GM21390 (cell line): ENCODE measurements at regions not wholly inside any gene's neighbourhood (a gene's known extent, or its start where the extent isn't known, plus 50 kb on each side); places are given as distances from the start of the nearest gene placed in this dataset.

Experiments used
- ATAC-seq: cut with Tn5 transposase; IDR thresholded peaks from one replicate; pipeline ENCODE4 v1.9.1; 2021; ENCODE audit not compliant: unreplicated experiment

DNA sequence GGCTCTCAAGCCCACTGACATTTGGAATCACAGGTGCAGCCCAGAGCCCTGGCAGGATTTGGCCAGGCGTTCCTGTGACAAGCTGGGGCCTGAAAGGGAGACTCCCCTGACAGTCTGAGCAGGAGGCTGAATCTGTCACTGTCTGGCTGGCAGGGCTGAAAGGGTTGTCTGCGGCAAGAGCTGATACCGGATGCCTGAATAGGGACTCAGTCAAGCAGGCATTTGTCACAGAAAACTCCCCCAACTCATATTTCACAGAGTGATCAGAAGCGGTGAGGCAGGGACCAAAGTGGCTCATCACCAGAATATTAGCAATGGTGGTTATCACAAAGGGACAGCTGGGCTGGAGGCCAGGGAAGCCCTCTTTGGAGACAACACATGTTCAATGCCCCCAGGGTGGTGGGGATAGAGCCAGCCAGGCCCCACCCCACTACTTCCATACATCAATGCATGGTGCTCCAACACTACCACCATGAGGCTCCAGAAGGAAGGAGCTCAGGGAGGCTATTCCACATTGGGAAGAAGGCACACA lies 295.5 kb downstream of the DTWD2 start:
- ATAC-seq, result no peak

DNA sequence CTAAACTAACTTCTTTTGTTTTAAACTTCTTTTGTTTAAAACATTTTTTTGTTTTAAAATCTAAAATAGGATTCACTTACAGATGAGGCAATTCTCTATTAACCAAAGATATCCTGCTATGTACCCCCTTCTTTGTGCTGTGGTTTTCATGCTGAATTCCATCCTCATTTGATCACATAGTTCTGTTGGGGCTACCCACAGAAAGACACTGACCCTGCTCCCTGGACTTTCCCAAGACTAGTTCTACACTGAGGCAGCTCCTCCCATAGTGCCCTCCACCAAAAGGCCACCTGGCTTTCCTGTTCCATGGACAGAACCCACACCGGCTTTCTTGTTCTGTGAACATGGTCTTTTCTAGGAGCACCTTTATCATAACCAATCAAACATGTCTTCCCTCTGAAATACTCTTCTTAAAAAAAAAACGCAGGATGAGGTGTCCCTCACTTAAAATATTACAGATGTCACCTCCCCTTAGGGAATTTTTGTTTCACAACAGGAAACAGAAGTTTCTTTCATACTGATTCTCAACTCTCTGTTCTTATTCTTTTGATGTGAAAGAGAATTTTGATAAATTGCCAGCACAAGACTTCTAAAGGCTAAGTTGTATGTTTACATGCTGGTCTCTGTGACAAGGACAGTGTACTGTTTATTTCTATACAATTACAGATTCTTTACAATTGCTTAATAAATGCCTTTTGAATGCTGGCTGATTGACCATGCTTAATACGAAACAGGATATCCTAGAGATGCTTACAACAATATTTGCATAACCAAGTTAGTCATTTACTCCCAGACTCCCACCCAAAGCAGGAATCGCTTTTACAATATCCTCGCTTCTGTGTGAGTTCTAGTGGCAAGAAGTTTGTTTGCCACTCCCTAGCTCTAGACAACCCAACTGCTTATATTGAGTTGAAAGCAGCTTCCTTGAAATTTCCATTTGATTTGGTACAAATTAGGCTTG lies 300.4 kb downstream of the DTWD2 start:
- no peak for ATAC-seq

DNA sequence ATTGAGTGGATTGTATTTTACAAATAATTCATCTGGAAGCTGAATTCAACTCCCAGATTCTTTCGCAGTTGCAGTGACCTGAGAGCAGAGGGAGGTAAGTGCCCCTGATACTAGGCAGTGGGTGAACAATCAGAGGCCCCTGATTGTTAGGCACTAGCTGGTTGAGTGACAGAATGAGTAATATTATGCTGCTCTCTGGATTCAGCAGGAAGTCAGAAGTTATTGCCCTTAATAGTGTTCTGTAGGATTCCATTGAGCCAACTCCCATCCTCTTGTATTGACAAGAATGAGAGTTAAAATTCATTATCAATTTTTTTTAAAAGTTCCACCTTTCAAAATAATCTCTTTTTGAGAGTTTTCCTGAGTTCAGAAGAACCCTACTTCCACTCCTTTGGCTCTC lies 301.2 kb downstream of the DTWD2 start:
- no peak for ATAC-seq

DNA sequence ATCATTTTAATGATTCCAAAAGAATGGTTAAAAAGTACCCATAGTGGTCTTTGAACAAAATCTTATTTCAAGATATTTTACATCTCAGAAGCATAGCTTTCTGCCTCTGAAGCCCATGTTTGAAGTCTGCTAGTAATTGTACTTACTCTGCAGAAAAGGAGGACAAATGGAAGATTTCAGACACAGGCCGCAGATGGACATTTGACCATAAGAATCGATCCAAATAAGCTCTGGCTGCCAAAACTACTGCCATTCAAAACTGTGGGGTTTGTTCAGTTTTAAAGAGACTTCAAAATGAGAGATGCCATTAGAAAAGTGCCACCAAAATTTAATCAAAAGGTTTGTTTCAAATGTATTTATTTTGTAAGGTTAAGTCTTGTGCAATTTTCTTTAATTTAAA lies 306.7 kb downstream of the DTWD2 start:
- ATAC-seq, result no peak

DNA sequence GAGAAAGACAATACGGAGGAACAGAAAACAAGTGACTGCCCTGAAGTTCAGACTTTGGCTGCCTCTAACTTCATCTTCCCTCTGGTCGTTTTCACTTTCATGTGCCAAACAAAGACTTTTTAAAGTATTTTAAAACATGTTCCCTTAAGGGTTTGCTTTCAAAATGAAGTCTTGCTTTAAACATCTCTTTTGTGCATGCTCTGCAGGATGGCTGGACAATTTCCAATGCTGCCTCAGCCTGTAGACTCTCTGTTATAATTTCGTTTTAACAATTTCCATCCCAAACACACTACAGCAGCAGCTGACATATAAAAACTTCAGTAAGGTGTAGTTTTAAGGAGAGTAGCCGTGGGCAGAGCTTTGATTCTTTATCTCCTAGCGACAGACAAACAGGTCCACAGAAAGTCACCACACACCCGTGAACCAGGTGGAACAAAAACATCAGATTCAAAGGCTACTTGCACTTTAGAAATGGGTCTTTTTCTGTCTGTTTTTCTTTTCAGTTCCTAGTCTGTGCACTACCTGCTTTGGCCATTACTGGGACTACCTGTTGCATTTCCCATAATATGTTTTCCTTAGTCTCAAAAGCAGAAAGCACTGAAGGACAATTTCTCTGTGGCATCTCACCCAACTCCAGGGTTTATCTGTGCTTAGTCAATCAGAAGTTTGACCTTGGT lies 308.9 kb downstream of the DTWD2 start:
- ATAC-seq, result no peak

GRCh38 chr5:118678746-118679145 lies 309.6 kb downstream of the DTWD2 start:
- no peak for ATAC-seq

DNA sequence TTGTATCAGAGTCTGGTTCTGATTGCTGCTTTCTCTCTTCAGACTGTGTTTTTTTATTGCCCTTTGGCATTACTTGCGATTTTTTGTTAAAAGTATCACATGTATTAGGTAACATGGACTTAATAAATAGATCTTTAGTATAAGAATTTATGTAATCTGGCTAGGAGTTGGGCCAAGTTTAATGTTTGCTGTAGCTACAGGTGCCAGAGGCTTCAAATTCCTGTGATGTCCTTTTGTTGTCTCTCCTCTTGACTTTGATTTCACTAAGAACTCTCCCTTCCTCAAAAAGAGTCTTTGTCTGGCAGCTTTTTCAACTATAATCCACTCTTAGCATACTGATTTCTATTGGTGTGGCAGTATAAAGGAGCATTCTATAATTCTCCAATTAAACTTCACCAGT lies 313.1 kb downstream of the DTWD2 start:
- no peak for ATAC-seq

DNA sequence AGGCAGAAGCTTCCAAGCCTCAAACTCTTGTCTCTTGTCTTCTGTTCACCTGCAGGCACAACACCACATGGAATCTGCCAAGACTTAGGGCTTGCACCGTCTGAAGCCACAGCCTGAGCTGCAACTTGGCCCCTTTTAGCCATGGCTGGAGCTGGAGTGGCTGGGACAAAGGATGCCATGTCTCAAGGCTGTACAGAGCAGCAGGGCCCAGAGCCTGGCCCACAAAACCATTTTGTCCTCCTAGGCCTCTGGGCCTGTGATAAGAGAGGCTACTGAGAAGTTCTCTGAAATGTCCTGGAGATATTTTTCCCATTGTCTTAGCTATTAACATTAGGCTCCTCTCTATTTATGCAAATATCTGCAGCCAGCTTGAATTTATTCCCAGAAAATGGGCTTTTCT lies 330.8 kb downstream of the DTWD2 start:
- no peak for ATAC-seq

- no peak for ATAC-seq
Observed at GRCh38 chr5:118653872-118654271, 334.5 kb downstream of the DTWD2 start.

GRCh38 chr5:118653183-118653582 lies 335.2 kb downstream of the DTWD2 start:
- no peak for ATAC-seq

- no peak for ATAC-seq
Observed at GRCh38 chr5:118651002-118651401, 337.3 kb downstream of the DTWD2 start.

DNA sequence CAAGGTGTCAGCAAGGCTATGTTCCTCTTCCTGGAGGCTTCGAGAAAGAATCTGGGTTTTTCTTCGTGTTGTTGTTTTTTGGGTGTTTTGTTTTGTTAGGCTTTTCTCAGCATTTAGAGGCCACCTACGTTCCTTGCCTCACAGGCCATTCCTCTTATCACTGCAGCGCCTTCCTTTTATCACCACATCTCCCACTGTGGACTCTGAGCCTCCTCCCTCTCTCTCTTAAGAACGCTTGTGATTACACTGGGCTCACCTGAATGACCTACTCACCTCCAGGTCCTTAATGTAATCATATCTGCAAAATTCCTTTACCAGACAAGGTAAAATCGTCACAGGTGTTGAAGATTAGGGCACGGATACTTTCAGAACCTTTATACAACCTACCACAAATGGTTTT lies 340.8 kb downstream of the DTWD2 start:
- no peak for ATAC-seq

DNA sequence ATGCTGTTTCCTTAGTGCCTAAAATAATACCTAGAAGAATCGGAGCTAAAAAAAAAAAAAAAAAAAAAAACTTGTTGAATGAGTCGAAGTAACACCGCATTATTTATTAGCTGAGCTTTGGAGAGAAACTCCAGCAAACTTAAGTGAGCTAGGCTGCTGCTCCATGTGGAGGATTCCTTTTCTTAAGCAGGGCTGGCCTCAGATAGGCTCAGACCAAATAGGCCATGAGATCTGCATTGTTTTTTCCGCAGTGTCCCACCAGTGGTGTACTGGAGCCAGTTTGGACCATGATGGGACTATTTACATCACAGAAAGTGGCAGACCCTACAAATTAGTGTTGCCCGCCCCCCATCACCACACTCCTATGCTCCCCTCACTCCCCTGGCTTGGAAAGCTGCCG lies 341.4 kb downstream of the DTWD2 start:
- no peak for ATAC-seq

- no peak for ATAC-seq
Observed at GRCh38 chr5:118637947-118638670, 350.2 kb downstream of the DTWD2 start.

- no peak for ATAC-seq
Observed at GRCh38 chr5:118628660-118629354, 359.5 kb downstream of the DTWD2 start.

GRCh38 chr5:118620233-118620632 lies 368.1 kb downstream of the DTWD2 start:
- no peak for ATAC-seq

DNA sequence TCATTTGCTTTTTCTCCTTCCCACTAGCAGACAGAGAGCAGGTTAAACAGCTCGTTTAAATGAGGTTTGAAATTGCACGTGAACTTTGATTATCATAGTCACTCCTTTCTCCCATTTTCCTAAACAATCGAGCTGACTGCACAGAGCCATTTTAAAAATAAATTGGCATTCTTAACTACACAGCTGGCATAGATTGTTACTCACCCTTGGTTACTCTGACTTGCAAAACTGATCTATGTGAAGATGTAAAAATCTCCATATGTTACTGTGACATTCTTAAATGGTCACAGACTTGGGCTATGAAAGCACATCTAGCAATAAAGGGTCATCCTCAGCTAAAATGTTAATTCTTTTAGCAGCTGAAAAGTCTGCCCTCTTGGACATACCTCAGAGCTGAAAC lies 368.5 kb downstream of the DTWD2 start:
- no peak for ATAC-seq

DNA sequence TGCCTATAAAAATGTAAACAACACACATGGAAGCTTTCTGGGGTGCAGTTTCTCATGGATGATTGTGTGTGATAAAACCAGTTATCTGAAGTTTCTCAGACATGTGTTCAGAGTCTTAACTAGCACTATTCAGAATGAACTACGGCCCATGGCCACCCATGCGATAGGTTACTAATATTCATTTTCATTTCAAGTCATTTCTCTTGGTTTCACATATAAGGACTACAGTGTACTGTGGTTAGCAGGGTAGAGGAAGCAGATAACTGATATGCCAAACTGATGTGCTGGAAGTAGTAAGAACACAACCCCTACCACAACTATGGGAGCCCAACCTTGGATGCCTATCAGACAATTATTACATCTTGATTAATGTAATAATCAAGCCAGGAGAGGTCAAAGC lies 372.1 kb downstream of the DTWD2 start:
- ATAC-seq, result peak; percentile 58

DNA sequence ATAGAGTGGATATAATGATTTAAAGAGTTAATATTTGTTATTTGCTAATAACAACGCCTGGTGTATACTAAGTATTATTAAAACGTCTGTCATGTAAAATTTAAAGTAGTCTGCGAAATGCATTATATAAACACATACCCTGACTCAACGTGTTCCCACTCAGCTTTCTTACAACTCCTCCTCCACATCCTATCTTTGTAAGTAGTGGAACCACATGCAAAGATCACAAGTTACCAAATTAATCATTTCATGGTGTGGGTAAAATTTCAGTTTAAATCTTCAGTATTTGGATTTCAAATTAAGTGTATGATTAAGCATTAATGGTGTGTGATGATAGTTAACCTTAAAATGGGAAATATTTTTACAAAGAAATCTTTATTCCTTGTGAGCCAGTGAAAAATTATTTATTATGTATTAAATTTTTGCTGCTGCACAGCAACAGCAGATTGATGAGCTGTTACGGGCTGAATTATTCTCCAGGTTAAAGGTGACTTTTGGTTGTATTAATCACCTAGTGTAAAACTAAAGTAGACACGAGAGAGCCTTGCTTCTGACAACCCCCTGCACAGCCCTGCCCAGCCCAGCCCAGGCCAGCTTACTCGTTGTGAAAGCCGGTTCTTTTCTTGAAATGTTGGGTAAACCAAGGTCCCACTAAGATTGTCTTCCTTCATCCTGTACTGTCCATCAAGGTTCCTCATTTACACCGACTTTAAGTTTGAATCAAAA lies 373.5 kb downstream of the DTWD2 start:
- ATAC-seq, result no peak

DNA sequence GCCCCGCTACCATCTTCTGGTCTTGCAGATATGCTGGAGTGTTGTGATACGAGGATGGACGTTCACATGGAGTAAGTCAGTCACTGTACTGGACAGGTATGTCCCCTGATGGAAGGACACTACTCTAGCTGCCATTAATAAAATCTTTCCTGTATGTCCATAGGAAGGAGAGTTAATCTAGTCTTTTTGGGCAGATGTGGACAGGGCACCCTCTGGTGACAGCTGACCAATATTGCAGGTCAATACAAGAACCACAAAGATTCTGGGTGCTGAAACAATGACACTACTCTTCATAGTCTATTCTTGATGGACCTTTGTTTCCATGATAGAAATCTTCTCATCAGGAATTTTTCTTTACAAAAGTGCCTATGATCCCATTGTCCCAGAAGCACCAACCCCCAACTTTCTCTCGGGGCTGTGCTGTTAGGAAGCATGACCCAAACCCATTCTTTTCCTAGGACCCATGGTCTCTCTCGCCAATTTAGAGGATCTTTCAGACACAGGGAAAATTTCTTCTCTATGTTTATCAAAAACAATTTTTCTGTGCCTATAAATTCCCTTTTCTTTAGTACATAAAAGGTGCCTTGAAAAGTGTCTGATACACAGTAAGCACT lies 376.9 kb downstream of the DTWD2 start:
- ATAC-seq, result peak; percentile 46
